Stimulated activated CD8-positive, alpha-beta memory T cell treated with anti-CD3 and anti-CD28 coated beads, Interleukin-15, amount 100 ng/mL, for 1 hour (primary cell): ENCODE measurements at regions not wholly inside any gene's neighbourhood (a gene's known extent, or its start where the extent isn't known, plus 50 kb on each side); places are given as distances from the start of the nearest gene placed in this dataset.

Source experiments
- DNase-seq: peaks from one replicate; pipeline ENCODE4 v3.0.0-alpha.2; 2020; ENCODE audit warnings: low read depth

DNA sequence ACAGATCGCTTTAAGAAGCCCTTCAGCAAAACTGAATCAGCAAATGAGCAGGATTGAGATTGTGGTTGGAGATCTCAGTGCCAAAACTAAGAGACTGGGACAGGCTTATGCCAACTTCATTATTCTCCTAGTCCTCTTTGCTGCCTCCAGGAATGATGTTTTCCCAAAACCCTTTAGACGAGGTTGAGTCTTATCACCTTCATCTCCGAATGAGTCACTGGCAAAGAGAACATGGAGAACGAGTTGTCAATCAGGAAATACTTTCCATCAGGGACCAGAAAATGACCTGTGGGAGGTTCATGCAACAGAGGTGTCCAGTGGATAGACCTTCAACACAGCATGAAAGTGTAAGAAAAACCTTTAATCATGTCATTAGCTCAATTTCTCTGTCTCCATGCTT, 461.5 kb downstream of the RMST start:
- DNase-seq, result no peak

DNA sequence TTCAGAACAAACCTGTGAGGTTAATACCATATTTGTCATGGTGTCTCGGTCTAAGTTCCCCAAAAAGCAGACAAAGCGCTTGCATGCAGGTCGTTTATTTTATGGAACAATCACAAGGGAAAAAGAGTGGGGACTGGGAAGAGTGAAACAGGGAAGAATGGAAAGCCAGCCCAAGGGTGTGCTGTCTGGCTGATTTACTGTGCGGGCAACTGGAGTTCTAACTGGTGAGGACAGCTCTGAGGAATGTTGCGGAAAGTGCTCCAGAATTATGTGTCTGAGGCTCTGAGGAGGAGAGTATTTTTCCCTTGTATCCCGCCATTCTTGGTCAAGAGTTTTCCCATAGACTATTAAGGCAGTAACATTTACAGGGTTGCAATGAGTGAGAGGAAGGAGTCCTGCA, 465.4 kb downstream of the RMST start:
- no peak for DNase-seq

- DNase-seq, result no peak
These were observed 473.6 kb downstream of the RMST start for GRCh38 chr12:97936165-97936564.

DNA sequence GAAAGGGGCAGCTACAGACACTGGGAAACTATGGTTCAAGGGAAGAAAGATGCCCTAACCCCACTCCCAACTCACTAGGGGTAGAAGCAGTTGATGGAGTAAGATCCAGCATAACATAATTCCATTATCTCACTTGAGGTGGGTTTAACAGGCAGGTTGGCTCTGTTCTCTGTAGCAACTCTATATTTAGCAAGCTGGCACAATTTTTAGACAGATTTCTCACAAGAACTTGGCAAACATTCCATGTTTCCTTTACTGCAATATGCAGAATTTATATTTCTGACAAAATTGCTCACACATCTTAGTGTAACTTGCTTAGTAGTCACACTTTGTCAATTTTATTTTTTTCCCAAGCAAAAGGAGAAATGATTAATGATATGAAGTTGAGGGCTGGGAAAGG, 475.4 kb downstream of the RMST start:
- no peak for DNase-seq

- DNase-seq, result no peak
These were observed 476.6 kb downstream of the RMST start for GRCh38 chr12:97939156-97939555.

- no peak for DNase-seq
These were observed 477.5 kb downstream of the RMST start for GRCh38 chr12:97940105-97940504.

- DNase-seq, result no peak
These were observed 478.0 kb downstream of the RMST start for GRCh38 chr12:97940629-97941028.

DNA sequence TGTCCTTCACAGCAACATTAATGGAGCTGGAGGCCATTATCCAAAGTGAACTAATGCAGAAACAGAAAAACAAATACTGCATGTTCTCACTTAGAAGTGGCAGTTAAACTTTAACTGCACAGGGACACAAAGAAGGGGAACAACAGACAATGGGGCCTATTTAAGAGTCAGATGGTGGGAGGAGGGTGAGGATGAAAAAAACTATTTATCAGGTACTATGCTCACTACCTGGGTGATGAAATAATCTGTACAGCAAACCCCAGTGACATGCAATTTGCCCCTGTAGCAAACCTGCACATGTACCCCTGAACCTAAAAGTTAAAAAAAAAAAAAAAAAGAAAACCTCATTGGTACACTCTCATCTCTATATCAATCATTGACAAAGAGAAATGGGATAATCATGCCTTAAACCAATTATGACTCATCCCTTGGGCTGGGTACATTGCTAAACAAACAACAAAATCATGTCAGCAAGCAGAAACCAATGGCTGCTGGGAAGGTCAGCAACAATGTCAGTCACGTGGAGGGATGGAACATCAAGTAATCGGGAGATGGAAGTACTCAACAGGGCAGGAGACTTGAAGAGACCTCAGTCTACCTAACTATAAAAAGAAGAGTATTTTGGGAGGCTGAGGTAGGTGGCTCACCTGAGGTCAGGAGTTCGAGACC, 479.2 kb downstream of the RMST start:
- no peak for DNase-seq

DNA sequence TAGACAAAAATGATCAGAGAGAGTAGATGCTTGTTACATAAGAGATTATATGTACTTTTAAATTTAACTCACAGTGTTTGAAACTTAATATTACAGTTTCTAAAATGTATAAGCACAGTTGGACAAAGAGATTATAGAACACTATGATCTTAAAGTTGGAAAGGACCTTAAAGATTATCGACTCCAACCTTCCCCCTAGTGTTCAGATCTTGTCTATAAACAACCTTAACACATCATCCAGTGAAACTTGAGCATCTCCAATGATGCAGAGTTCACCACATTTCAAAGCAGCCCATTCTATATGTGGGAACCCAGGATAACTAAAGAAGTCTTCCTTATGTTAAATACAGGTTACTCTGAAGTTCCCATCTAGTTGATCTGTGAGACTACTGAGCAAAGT, 480.8 kb downstream of the RMST start:
- DNase-seq, result no peak

DNA sequence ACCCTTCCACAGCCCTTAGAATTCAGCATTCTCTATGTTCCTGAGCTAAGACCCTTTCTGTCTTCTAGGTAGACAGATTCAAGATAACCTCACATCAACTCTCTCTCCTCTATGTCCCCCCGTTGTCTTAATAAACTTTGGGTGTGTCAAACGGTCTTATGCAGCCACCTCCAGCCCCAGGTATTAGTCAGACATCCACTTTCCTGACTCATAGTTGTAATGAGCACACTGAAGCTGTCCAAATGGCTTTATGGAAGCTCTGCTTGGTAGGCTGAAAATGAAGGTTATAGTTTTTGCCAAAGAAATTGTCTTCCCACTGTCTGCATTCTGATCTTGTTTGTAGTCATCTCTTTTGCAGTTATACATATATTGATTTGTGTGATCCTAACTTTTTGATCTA, 482.0 kb downstream of the RMST start:
- no peak for DNase-seq

DNA sequence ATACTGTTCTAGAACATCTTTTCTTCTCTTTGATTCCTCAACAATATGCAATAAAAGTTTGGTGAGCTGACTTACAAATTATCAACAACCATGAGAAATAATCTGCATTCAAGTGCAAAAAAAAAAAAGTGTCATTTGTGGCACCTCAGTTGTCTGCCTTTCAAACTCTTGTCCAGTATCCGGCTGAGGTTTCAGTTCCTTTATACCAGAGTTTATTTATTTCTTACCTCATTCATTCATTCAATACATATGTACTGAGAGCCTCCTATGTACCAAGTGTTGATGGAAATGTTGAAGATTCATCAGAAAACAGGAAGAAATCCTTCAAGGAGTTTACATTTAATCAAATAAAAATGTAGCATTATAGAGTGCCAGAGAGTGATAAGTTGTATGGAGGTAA, 484.1 kb downstream of the RMST start:
- DNase-seq, result no peak

DNA sequence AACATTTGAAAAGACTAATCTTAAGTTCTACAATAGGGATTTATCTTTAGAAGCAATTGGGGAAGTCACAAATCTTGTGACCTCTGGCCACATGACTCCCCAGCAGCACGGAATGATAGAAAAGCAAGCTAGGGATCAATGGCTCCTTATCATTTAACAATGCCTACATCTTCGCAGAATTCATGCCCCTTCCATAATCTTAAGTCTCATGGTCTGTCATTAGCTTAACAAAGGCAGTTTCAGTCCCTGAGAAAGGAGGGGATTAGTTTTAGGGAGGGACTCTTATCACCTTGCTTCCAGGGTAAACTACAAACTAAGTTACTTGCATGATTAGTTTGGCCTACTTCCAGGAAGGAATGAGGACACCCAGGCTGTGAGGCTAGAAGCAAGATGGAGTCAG, 486.0 kb downstream of the RMST start:
- DNase-seq, result no peak

- DNase-seq, result no peak
These were observed 488.6 kb downstream of the RMST start for GRCh38 chr12:97951239-97951638.

DNA sequence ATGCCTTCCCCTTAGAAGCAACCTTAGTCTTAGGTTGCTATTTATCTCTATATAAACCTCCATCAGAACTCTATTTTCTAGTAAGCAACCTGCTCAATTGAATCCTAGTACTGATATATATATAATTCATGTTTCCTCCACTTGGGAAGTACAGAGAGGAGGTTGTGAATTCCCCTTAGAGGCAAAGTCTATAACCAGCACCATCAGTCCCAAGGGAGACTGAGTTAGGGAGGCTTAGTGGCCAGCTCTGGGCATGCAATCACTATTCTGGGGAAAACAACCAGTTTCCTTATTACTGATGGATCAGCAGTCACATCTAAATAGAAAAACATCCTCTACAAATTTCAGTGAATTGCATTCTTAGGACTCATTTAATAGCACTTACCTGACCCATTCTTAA, 489.1 kb downstream of the RMST start:
- no peak for DNase-seq

- no peak for DNase-seq
These were observed 494.5 kb downstream of the RMST start for GRCh38 chr12:97957109-97957508.

DNA sequence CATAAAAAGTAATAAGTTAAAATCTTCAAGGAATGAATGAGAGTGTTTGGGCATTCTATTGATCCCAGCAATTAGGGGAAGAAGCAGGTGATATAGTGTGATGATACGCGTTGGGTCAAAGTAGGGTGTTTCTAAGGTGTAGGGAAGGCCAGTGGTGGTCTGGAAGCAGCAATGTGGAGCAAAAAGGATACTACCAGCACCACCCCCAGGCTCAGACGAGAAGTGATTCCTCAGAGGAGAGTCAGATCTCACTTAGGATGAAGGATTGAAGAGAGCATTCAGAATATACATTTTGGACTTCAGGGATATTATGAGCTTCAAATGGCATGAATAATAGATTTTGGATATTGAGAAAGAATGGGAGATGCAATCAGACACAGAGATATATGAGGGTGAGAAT, 497.6 kb downstream of the RMST start:
- DNase-seq, result no peak

DNA sequence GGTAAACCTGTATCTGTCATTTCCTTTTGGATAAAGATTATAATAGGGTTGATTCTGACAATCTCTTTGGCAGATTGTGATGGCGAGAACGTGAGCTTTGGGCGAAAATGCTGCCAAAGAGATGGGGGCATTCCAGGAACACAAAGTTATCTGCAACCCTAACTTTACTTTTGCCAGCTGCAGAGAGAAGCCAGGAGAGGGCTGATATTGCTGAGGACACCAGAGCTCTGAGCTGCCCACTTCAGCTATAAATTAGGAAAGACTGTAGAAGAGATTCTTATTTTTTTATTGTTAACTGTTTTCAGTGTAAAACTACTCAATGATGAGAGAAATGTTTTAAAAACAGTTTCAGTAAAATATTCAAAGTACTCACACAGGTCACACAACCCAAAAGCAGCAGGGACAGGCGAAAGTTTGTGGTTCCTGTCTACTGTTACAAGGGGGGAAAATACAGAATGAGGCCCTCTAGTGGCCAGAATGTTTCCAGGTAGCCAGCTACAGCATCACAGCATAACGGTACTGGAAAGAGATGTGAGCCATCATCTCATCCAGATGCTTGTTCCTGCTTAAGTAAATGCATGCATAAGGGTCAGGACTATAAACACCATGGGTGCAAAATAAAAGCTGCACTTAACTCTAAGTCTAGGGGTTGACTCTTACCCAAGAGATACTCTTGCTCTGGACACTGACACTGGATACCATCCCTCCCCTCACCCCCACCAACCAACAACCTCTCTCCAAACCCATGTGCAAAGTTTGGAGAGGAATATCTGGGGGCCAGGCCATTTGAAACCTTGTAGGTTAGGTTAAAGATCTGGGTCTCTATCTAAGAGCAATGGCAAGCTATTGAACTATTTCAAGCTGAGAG, 498.4 kb downstream of the RMST start:
- no peak for DNase-seq

GRCh38 chr12:97967831-97968230, 505.2 kb downstream of the RMST start:
- DNase-seq, result no peak

GRCh38 chr12:97968641-97969197, 506.1 kb downstream of the RMST start:
- DNase-seq, result no peak

DNA sequence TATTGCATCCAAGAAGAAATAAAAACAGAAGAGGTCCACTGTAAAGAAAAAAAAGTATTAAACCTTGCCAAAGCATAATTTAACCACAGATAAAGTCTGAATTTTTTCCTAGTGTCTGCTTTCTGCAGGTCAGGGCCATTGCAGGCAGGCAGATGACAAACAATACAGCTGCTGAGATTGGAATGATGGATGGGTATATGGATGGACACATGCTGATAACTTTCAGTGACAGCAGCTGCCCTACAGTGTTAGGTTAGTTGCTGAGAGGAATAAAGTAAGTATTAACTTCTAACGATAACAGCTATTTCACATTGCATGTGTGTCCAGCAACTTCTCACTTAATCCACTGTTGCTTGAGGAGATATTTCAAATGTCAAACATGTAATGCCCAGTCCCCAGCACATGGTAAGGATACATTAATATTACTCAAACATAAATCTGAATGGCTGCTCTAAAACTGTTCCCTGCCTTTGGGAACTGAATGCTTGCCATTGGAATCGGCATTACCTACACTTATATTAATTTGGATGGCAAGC, 515.3 kb downstream of the RMST start:
- no peak for DNase-seq

DNA sequence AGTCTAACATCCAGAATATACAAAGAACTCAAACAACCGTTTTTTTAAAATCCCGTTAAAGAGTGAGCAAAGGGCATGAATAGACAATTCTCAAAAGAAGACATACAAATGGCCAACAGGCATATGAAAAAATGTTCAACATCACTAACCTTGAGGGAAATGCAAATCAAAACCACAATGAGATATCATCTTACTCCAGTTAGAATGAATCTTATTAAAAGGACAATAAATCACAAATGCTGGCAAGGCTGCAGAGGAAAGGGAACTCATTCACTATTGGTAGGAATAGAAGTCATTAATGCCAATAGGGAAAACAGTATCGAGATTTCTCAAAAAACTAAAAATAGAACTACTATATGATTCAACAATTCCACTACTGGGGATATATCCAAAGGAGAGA, 520.1 kb downstream of the RMST start:
- no peak for DNase-seq

- DNase-seq, result no peak
These were observed 521.2 kb downstream of the RMST start for GRCh38 chr12:97983796-97984195.

DNA sequence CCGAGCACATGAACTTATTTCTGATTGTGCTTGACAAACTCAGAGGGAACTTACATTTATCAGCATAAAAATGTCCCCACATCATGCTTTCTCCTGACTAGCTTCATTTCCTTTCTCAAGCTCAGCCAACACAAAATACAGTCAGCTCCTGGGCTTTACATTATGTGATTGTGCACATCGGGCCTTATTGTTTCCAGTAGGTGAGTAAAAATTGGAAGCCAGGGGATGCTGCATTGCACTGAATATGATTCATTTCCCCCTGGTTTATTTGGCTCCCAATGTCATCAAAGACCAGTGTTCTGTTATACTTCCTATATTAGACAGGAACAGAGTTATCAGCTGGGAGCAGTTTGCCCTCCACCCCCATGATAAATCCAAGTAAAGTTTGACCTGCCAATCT, 521.8 kb downstream of the RMST start:
- no peak for DNase-seq
